HG03159 (cell line): ENCODE measurements at regions not wholly inside any gene's neighbourhood (a gene's known extent, or its start where the extent isn't known, plus 50 kb on each side); places are given as distances from the start of the nearest gene placed in this dataset.

Source experiments
- ATAC-seq: cut with Tn5 transposase; IDR thresholded peaks from one replicate; pipeline ENCODE4 v1.9.1; 2021; ENCODE audit warnings: mild to moderate bottlenecking, moderate library complexity; ENCODE audit not compliant: unreplicated experiment

DNA sequence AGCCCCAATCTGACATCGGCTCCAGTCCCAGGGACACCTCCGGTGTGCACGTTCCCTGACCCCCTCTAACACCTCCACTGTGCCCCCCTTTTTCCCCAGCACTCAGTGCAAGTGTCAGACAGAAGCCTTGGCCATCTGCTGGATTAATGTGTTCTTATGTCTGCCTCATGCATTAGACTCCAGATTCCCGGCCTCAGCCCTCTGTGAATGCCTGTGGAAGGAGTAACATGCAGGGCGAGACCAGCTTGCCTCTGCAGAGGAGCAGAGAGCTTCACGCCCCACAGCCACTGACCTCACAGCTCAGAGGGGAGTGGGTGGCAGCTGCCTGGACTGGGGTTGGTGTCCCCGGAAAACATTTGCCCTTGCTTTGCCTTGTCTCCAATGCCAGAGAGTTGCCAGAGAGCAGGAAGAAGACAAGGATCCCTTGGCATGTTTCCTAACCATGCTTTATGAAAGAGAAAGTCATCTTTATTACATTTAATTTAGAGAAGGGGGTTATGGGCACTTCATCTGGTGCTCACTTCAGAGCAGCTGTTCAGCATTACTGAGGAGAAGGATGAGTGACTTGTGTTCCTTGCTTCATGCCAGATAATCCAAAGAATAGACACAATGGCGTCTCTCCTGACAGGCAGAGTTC, 91.6 kb upstream of the CXCL12 start:
- ATAC-seq, result no peak

DNA sequence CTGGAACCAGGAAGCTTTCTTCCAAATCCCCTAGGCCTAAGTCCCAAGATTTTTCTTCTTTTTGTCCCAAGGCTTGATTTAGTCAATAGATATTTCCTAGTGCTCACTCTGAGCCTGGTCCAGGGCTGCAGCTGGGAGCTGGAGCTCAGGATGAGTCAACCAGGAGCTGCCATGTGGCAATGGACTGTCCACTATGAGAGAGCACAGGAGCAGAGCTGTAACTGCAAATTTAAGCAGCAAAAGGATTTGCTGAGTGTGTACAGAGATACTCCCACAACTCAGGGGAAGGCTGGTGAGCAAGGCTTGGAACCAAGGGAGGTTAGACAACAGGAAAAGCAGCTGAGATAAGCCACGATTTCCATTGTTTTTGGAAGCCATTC, 92.1 kb upstream of the CXCL12 start:
- no peak for ATAC-seq

DNA sequence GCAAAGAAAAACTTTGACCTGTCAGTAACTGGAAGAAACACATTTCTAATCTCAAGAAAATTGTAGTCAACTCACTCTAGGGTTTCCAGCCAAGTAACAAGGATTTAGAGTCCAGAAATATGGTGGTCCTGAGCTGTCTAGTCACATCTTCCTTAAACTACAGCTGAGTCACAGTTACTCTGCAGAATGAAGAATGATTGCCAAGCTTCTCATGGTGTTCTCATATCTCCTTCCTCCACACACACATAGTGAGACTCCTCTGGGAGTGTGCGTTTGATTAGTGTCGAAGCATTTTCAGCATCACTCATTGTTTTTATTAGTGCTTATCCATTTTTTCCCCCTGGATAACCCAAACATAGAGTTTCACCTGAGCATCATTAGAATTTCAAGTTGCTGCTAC, 93.1 kb upstream of the CXCL12 start:
- no peak for ATAC-seq

- ATAC-seq, result no peak
Observed at GRCh38 chr10:44478876-44479705, 94.2 kb upstream of the CXCL12 start.

DNA sequence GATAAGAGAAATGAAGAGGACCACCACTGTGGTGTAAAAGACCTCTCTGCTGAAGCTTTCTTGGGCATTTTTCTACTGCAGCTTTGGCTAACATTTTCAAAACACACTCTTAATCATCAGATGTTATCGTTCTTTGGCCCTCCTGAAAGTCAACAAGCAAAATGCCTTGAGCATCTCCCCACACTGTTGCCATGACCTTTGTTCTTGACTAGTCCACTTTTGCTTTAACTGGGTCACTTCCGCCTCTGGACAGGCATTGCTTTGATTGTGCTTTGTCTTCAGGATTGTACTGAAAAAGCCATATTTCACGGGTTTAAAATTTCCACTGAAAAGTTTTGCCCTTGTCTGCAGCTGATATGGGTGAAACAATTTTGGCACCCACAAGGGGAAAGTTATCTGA, 107.8 kb upstream of the CXCL12 start:
- ATAC-seq, result no peak

DNA sequence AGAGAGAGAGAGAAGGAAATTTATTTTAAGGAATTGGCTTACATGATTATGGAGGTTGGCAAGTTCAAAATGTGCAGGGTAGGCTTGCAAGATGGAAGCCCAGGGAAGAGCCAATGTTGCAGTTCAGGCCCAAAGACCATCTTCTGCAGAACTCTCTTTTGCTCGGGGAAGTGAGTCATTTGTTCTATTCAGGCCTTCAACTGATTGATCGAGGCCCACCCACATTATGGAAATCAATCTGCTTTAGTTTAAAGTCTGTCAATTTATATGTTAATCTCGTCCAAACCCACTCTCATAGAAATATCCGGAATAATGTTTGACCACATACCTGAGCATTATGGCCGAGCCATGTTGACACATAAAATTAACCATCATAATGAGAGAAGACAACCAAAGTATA, 113.3 kb upstream of the CXCL12 start:
- ATAC-seq, result no peak

DNA sequence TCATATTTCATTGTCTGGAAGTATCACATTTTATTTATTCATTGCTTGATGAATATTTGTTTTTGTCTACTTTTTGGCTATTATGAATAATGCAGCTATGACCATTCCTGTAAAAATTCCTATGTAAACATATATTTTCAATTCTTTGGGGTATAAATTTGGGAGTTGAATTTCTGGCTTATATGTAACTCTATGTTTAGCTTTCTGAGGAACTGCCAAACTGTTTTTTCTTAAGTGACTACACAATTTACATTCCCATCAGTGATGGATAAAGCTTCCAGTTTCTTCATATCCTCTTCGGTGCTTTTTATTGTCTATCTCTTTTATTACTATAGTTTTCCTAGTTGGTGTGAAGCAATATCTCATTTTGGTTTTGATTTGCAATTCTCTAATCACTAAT, 115.6 kb upstream of the CXCL12 start:
- ATAC-seq, result no peak

DNA sequence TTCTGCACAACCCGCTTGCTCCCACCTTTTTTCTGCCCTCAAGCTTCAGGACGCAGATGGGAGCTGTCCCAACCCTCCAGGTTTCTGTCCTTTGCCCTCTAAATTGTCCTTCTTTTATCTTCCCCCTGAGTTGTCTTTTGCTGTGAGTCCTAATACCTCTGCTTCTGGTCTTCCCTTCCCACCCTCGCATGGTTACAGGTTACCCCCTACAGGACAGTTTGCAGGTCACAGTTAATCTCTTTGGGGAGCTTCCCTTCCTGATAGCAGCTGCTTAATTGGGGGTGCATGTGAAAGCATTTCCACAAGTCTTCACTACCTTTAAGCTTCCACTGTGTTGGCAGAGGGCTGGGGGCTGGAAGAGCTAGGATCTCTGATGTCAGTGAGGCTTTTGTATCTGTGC, 121.5 kb upstream of the CXCL12 start:
- no peak for ATAC-seq

DNA sequence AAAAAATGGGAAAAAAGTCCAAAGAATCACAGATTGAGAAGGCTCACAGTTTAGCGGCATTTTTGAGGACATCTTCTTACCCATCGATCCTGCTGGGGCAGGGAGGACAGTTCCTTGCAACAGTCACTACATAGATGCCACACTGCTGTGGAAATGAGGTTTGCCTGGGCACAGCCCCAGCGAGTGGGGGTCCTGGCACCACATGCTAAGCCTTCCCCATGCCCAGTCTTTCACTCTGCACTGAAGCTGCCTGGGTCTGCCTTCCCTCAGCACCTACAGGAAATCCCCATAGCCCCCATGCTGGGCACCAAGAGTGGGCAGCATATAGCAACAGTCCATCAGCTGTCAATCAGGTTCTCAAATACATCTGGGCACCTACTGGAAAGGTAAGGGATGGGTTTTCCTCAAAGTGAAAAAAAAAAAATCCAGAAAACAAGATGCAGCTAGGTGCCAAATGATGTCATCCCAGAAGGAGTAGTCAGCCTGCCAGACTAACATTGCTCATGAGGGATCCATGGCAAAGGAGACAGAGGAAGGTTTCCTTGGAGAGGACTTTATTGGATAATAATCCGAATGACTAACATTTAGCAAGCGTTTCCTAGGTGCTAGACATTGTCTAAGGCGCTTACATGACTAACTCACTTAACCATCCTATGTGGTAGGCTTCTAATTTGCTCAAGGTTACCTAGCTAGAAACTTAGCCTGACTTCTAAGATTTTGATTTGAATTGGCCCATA, 125.7 kb upstream of the CXCL12 start:
- ATAC-seq, result no peak

GRCh38 chr10:44511166-44511565, 126.3 kb upstream of the CXCL12 start:
- no peak for ATAC-seq

DNA sequence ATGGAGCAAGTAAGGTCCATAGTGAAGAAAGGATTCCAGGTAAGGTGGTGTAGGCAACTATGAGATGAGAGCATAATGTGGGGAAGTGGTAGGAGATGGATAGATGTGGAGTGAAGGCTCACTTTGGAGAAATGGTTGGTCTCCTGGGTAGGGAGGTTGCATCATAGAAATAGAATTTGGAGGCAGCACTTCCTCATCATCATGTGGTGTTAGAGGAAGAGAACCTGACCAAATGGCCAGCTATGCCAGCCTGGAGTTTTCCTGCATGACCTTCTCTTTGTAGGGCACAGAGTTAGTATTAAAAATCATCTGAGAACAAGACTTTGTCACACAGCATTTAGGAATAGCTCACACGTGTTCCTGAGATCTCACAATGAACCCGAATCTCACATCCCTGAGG, 126.7 kb upstream of the CXCL12 start:
- ATAC-seq, result no peak

- no peak for ATAC-seq
Observed at GRCh38 chr10:44512431-44513022, 127.6 kb upstream of the CXCL12 start.

- ATAC-seq, result no peak
Observed at GRCh38 chr10:44513591-44513990, 128.7 kb upstream of the CXCL12 start.

- no peak for ATAC-seq
Observed at GRCh38 chr10:44516891-44517290, 132.0 kb upstream of the CXCL12 start.

DNA sequence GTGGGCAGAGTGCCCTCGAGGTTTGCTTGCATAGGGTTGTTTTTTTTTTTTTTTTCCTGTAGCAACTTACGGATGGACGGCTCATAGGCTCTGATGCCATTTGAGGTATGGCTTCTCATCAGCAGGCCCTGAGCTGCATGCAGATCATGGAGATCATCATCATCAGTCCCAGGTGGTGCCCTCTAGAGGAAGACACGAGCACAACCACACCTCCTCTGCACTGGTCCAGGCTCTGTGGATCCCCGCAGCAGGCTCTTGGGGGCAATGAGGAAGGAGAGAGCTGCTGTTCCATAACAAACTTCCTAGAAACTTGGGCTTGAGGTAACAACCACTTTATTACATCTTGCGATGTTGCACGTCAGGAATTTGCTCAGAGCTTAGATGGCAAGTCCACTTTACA, 132.7 kb upstream of the CXCL12 start:
- ATAC-seq, result no peak

- ATAC-seq, result no peak
Observed at GRCh38 chr10:44519361-44519760, 134.5 kb upstream of the CXCL12 start.

- no peak for ATAC-seq
Observed at GRCh38 chr10:44520651-44521050, 135.8 kb upstream of the CXCL12 start.

- ATAC-seq, result no peak
Observed at GRCh38 chr10:44539178-44539577, 154.3 kb upstream of the CXCL12 start.

GRCh38 chr10:44552726-44553125, 167.8 kb upstream of the CXCL12 start:
- no peak for ATAC-seq

DNA sequence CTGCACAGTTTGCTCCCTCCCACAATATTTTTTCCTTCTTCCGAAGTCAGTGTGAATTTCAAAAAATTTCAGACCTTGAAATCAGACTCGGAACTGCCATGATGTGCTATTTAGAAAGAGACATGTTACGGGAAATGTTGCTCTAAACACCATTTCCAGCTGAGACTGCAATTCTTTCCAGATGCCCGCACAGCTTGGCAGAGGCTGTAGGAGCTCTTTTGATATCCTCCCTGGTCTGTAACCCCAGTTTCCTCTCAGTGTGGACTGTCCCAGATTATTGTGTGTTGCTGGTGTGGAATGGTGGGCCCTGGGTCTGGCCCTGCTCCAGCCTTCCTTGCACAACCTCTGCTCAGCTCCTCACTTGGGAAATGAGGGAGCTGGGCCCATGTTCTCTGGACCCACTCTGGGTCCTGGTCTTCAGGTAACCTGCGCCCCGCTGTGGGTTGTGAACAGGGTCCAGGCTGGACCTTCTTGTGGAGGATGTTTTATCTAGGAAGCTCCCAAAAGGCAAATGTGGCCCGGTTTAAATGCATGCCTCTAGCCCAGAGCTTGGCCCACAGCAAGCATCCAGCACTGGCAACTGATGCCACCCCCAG, 172.8 kb upstream of the CXCL12 start:
- no peak for ATAC-seq

DNA sequence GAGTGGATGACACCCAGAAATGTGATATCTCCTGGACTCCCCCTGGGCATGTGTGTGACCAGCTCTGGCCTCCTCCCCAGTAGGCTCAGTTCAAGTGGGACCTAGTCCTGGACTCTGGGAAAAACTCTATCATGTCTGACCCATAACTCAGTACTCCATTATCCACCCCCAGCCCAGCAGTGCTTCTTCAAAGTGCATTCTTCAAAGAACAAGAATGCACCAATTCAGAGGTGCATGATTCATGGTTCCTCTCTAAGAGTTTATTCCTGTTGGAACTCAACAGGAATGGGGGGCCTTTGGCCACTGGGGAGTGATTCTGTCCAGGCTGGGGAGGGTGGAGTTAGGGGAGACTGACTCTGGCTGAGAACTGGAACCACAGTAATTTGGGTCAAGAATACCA, 173.6 kb upstream of the CXCL12 start:
- ATAC-seq, result no peak
